ENCODE measurements at regions not wholly inside any gene's neighbourhood (a gene's known extent, or its start where the extent isn't known, plus 50 kb on each side); places are given as distances from the start of the nearest gene placed in this dataset.

DNA sequence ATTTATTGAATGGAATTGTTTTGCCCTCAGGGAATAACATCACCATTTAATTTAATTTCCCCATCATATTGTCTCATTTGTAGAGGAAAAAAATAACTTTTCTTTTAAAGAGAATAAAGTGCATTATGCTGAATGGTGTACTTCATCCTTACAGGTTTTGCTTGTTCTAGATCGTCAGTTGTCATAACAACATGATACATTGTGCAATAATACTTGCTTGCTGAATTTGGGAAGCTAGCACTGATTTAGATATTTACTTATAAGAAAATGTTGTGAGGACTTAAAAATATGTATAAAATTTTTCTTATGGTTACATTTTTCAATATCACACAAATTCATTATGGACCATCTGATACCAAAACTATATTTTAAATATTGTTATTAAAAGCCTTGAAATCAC lies 509.0 kb upstream of the POU3F2 start:
- Histone ChIP-seq H3K4me3 (ENCODE audit: low read length) (no peak overlapping the region), H3K27me3 (ENCODE audit: control insufficient read depth, insufficient read depth) (no peaks in the 10 kb centered on the region), H3K4me1 (ENCODE audit: control insufficient read depth, insufficient read depth, low read length) (no peaks in the 10 kb centered on the region), H3K9me3 (ENCODE audit: control insufficient read depth, low read length) (no peaks in the 10 kb centered on the region), H3K27ac (ENCODE audit: low read length) (no peak overlapping the region)
- intact Hi-C loops (cut with DNase I), result no loop called here
- WGBS, result 70% methylated on average over 1 of the region's 1 CpG
- no peak for DNase-seq
- no peak for ATAC-seq

DNA sequence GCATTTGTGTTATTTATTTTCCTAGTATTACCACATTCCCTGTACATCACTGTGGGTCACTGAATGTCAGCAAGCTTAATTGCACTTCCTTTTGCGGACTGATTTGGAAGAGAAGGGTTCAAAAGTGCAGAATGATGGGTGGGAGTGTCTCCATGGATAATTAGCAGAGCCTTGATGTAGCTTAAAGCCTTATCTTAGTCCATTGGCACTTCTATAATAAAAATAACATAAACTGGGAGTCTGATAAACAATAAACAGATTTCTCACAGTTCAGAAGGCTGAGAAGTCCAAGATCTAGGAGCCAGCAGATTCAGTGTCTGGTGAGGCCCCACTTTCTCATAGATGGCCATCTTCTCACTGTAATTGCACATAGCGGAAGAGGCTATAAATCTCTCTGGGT lies 501.1 kb upstream of the POU3F2 start:
- DNase-seq (no peak), ATAC-seq (no peak)
- Histone ChIP-seq H3K4me3 (ENCODE audit: low read length) (no peak overlapping the region), H3K9me3 (ENCODE audit: control insufficient read depth, low read length) (no peaks in the 10 kb centered on the region), H3K27ac (ENCODE audit: low read length) (no peak overlapping the region), H3K27me3 (ENCODE audit: control insufficient read depth, insufficient read depth) (no peaks in the 10 kb centered on the region), H3K4me1 (ENCODE audit: control insufficient read depth, insufficient read depth, low read length) (no peaks in the 10 kb centered on the region)
- whole genome bisulfite sequencing, result 57% methylated on average over 2 of the region's 2 CpGs
- intact Hi-C loops (cut with DNase I), result no loop called here

GRCh38 chr6:98335594-98335993 lies 498.8 kb upstream of the POU3F2 start:
- intact Hi-C loops (cut with DNase I), result no loop called here
- Histone ChIP-seq H3K4me3 (ENCODE audit: low read length) (no peak overlapping the region), H3K27ac (ENCODE audit: low read length) (no peak overlapping the region), H3K27me3 (ENCODE audit: control insufficient read depth, insufficient read depth) (no peaks in the 10 kb centered on the region), H3K4me1 (ENCODE audit: control insufficient read depth, insufficient read depth, low read length) (no peaks in the 10 kb centered on the region), H3K9me3 (ENCODE audit: control insufficient read depth, low read length) (no peaks in the 10 kb centered on the region)
- DNase-seq, result no peak
- no peak for ATAC-seq

DNA sequence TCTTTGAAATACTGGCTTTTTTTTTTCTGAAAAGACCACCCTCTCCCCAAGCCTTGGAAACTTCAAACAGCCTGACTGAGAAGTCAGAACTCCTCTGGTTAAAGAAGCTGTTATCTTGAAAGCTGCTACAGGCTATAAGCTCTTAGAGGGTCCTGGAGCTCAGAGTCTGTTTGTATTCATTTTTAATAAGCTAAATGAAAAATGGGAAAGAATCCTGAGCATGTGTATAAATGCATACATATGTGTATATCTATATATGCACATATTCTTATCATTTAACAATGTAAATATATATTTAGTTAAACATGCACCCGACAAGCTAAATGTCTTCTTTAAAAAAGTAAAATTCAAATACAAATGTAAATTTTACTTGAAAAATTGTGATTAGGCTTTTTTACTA lies 494.9 kb upstream of the POU3F2 start:
- Histone ChIP-seq H3K4me3 (ENCODE audit: low read length) (no peak overlapping the region), H3K27ac (ENCODE audit: low read length) (no peak overlapping the region), H3K9me3 (ENCODE audit: control insufficient read depth, low read length) (no peaks in the 10 kb centered on the region), H3K4me1 (ENCODE audit: control insufficient read depth, insufficient read depth, low read length) (no peaks in the 10 kb centered on the region), H3K27me3 (ENCODE audit: control insufficient read depth, insufficient read depth) (no peaks in the 10 kb centered on the region)
- DNase-seq, result no peak
- intact Hi-C loops (cut with DNase I), result no loop called here
- 87% methylated on average over 1 of the region's 1 CpG for WGBS
- ATAC-seq, result no peak

DNA sequence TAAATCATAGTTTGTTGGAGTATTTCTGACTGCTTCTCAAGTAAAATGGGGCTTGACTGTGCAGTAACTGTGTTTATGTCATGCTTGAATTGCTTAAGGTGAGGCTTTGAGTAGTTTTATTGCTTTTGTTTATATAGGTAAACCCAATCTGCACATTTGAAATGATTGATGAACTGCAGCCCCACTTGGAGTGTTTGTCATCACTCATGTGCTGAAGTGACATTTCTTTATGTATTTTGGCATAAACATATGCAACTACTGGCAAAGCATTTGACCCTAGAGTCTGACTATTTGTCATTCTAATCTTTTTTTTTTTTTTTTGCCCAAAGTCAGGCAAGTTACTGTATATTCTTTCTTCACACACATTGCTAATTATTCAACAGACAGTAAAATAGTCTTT lies 491.4 kb upstream of the POU3F2 start:
- ATAC-seq (no peak), DNase-seq (no peak)
- Histone ChIP-seq H3K4me1 (ENCODE audit: control insufficient read depth, insufficient read depth, low read length) (no peaks in the 10 kb centered on the region), H3K9me3 (ENCODE audit: control insufficient read depth, low read length) (no peaks in the 10 kb centered on the region), H3K4me3 (ENCODE audit: low read length) (no peak overlapping the region), H3K27me3 (ENCODE audit: control insufficient read depth, insufficient read depth) (no peaks in the 10 kb centered on the region), H3K27ac (ENCODE audit: low read length) (no peak overlapping the region)
- intact Hi-C loops (cut with DNase I), result no loop called here

GRCh38 chr6:98343797-98344196 lies 490.6 kb upstream of the POU3F2 start:
- no peaks in the 10 kb centered on the region for H3K4me1 ChIP-seq (ENCODE audit: control insufficient read depth, insufficient read depth, low read length)
- no peaks in the 10 kb centered on the region for H3K27me3 ChIP-seq (ENCODE audit: control insufficient read depth, insufficient read depth)
- H3K4me3 ChIP-seq (ENCODE audit: low read length), result no peak overlapping the region
- H3K9me3 ChIP-seq (ENCODE audit: control insufficient read depth, low read length), result no peaks in the 10 kb centered on the region
- intact Hi-C loops (cut with DNase I), result no loop called here
- no peak overlapping the region for H3K27ac ChIP-seq (ENCODE audit: low read length)
- ATAC-seq, result no peak
- no peak for DNase-seq

DNA sequence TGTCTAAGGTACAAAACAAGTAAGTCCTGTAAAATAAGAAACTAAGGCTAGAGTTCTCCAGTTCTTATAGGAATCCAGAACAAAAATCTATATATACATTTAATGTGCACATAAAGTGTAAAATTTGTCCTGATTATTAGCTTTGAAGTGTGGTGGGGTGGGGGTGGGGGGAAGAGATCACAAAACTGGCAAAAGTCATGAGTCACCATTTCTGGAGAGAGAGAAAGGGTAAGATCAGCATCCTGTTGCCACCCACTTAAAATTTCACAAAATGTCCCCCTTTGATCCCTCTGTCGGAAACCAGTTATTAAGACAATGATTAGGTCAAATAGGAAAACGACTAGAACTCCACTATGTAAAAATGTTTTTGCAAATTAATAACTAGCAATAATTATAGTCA lies 482.0 kb upstream of the POU3F2 start:
- H3K27me3 ChIP-seq (ENCODE audit: control insufficient read depth, insufficient read depth), result no peaks in the 10 kb centered on the region
- DNase-seq (no peak), ATAC-seq (no peak)
- 73% methylated on average over 2 of the region's 2 CpGs for WGBS
- no peaks in the 10 kb centered on the region for H3K9me3 ChIP-seq (ENCODE audit: control insufficient read depth, low read length)
- no peaks in the 10 kb centered on the region for H3K4me1 ChIP-seq (ENCODE audit: control insufficient read depth, insufficient read depth, low read length)
- no peak overlapping the region for H3K4me3 ChIP-seq (ENCODE audit: low read length)
- intact Hi-C loops (cut with DNase I), result no loop called here
- H3K27ac ChIP-seq (ENCODE audit: low read length), result no peak overlapping the region

- intact Hi-C loops (cut with DNase I), result no loop called here
- WGBS, result 70% methylated on average over 3 of the region's 3 CpGs
Observed at GRCh38 chr6:98358173-98358572, 476.2 kb upstream of the POU3F2 start.

GRCh38 chr6:98366371-98366770 lies 468.0 kb upstream of the POU3F2 start:
- DNase-seq, result no peak

More at GRCh38 chr6:98358173-98358572, 476.2 kb upstream of the POU3F2 start:
- no peak for DNase-seq
- Histone ChIP-seq H3K4me3 (ENCODE audit: low read length) (no peak overlapping the region), H3K27ac (ENCODE audit: low read length) (no peak overlapping the region), H3K27me3 (ENCODE audit: control insufficient read depth, insufficient read depth) (no peaks in the 10 kb centered on the region), H3K4me1 (ENCODE audit: control insufficient read depth, insufficient read depth, low read length) (no peaks in the 10 kb centered on the region), H3K9me3 (ENCODE audit: control insufficient read depth, low read length) (no peaks in the 10 kb centered on the region)
- ATAC-seq, result no peak

GRCh38 chr6:98380589-98380988 lies 453.8 kb upstream of the POU3F2 start:
- Histone ChIP-seq H3K4me1 (ENCODE audit: control insufficient read depth, insufficient read depth, low read length) (no peaks in the 10 kb centered on the region), H3K9me3 (ENCODE audit: control insufficient read depth, low read length) (no peaks in the 10 kb centered on the region), H3K4me3 (ENCODE audit: low read length) (no peak overlapping the region), H3K27ac (ENCODE audit: low read length) (no peak overlapping the region), H3K27me3 (ENCODE audit: control insufficient read depth, insufficient read depth) (no peaks in the 10 kb centered on the region)
- DNase-seq (no peak), ATAC-seq (no peak)
- WGBS, result 51% methylated on average over 3 of the region's 3 CpGs
- intact Hi-C loops (cut with DNase I), result no loop called here

More at GRCh38 chr6:98366371-98366770, 468.0 kb upstream of the POU3F2 start:
- intact Hi-C loops (cut with DNase I), result no loop called here
- no peak for ATAC-seq
- H3K27ac ChIP-seq (ENCODE audit: low read length), result no peak overlapping the region
- no peaks in the 10 kb centered on the region for H3K9me3 ChIP-seq (ENCODE audit: control insufficient read depth, low read length)
- H3K27me3 ChIP-seq (ENCODE audit: control insufficient read depth, insufficient read depth), result no peaks in the 10 kb centered on the region
- H3K4me1 ChIP-seq (ENCODE audit: control insufficient read depth, insufficient read depth, low read length), result no peaks in the 10 kb centered on the region
- no peak overlapping the region for H3K4me3 ChIP-seq (ENCODE audit: low read length)
- whole genome bisulfite sequencing, result 66% methylated on average over 6 of the region's 6 CpGs

- Histone ChIP-seq H3K9me3 (ENCODE audit: control insufficient read depth, low read length) (no peaks in the 10 kb centered on the region), H3K27ac (ENCODE audit: low read length) (no peak overlapping the region), H3K4me3 (ENCODE audit: low read length) (no peak overlapping the region), H3K4me1 (ENCODE audit: control insufficient read depth, insufficient read depth, low read length) (no peaks in the 10 kb centered on the region), H3K27me3 (ENCODE audit: control insufficient read depth, insufficient read depth) (no peaks in the 10 kb centered on the region)
- WGBS, result 68% methylated on average over 3 of the region's 3 CpGs
- DNase-seq (no peak), ATAC-seq (no peak)
- intact Hi-C loops (cut with DNase I), result no loop called here
Observed at GRCh38 chr6:98382246-98382645, 452.1 kb upstream of the POU3F2 start.

DNA sequence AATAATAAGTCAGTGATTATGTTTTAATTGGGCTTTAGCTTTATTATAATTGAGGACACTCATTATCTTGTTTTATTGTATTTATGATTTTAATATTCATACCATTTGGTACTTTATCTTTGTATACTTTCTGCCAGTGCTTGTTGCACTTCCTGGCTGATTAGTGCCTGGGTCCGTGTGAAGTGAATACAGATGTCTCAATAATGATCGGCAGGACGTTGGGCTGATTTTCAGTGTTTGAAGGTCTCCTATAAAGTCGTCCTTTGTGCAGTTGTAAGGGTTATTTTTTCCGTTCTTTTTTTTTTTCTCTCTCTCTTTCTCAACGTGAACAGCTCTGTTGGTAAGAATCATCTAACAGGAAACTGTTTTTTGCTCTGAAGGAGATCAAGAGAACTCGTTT lies 450.0 kb upstream of the POU3F2 start:
- WGBS, result 30% methylated on average over 7 of the region's 7 CpGs
- H3K4me3 ChIP-seq (ENCODE audit: low read length), result no peak overlapping the region
- ATAC-seq, result no peak
- no peaks in the 10 kb centered on the region for H3K4me1 ChIP-seq (ENCODE audit: control insufficient read depth, insufficient read depth, low read length)
- no peaks in the 10 kb centered on the region for H3K9me3 ChIP-seq (ENCODE audit: control insufficient read depth, low read length)
- DNase-seq, result no peak
- H3K27ac ChIP-seq (ENCODE audit: low read length), result no peak overlapping the region
- intact Hi-C loops (cut with DNase I), result no loop called here
- H3K27me3 ChIP-seq (ENCODE audit: control insufficient read depth, insufficient read depth), result no peaks in the 10 kb centered on the region
